Esophagus muscularis mucosa (tissue), 4 donors: ENCODE measurements at regions not wholly inside any gene's neighbourhood (a gene's known extent, or its start where the extent isn't known, plus 50 kb on each side); places are given as distances from the start of the nearest gene placed in this dataset.
"Not testable (repeated sequence)": the region's sequence is repeated elsewhere in the genome, so short reads cannot be mapped to it uniquely, and the experiment has no call there.

Source experiments
- DNase-seq: peaks from one replicate; pipeline ENCODE4 v3.0.0-alpha.2; 2017; ENCODE audit errors: extremely low spot score
- H3K27ac ChIP-seq, 4 donors: fragments of 200-600 bp; sonication (generic); replicated peaks in 1 of 4; 1 replicate in 3 of 4; 2 replicates in 1 of 4; pipeline ENCODE4 v1.5.1; 2016 to 2019; ENCODE audit warnings: mild to moderate bottlenecking in 1 of 4
- H3K27me3 ChIP-seq, 4 donors: fragments of 200-600 bp; sonication (generic); one replicate each; pipeline versions ENCODE4 v1.5.1 to v1.6.0; 2016 to 2019
- H3K36me3 ChIP-seq, 4 donors: fragments of 200-600 bp; sonication (generic); one replicate each; pipeline ENCODE4 v1.5.1; 2016 to 2019
- H3K4me1 ChIP-seq, 4 donors: fragments of 200-600 bp; sonication (generic); one replicate each; pipeline ENCODE4 v1.5.1; 2016 to 2019
- H3K4me3 ChIP-seq, 4 donors: fragments of 200-600 bp; sonication (generic); 1 replicate in 2 of 4; 2 replicates in 2 of 4; pipeline ENCODE4 v1.5.1; 2016 to 2019; ENCODE audit warnings: mild to moderate bottlenecking in 4 of 4, moderate library complexity in 1 of 4
- H3K9me3 ChIP-seq, 4 donors: fragments of 200-600 bp; sonication (generic); 1 replicate in 3 of 4; 2 replicates in 1 of 4; pipeline ENCODE4 v1.5.1; 2016 to 2019
- CTCF ChIP-seq, 3 experiments: fragments of 200-600 bp in 2 of 3; fragments of 450-650 bp in 1 of 3; sonication (generic) in 2 of 3; IDR thresholded peaks; one replicate each; pipeline ENCODE4 v1.5.1; 2017 to 2019; ENCODE audit warnings: antibody characterized with exemption in 3 of 3, mild to moderate bottlenecking in 2 of 3, moderate library complexity in 1 of 3
- EP300 ChIP-seq: sonication (generic); formaldehyde crosslinking; IDR thresholded peaks from one replicate; pipeline ENCODE4 v1.6.1; 2017; ENCODE audit warnings: antibody characterized with exemption
- POLR2A ChIP-seq: fragments of 450-650 bp; IDR thresholded peaks from one replicate; pipeline ENCODE4 v1.6.1; 2017; ENCODE audit warnings: antibody characterized with exemption, moderate library complexity, mild to moderate bottlenecking, low read depth
- POLR2AphosphoS5 ChIP-seq, 2 donors: sonication (generic); formaldehyde crosslinking; IDR thresholded peaks; one replicate each; pipeline ENCODE4 v1.6.1; 2017; ENCODE audit warnings: antibody characterized with exemption in 2 of 2
- WGBS: methylation state at CpG from one replicate; pipeline ENCODE4 v1.1.5; 2018; 5-methylcytosine and 5-hydroxymethylcytosine counted together
- intact Hi-C: fragments of 100-400 bp; cut with DNase I; formaldehyde crosslinking; loops from one replicate; pipeline ENCODE4 v1.15.1; 2023

GRCh38 chr11:81237139-81237538, 1496.5 kb downstream of the FAM181B start:
- Histone ChIP-seq H3K27me3 (peaks cover 0 to 9% (median 0%) of the 10 kb centered on the region in 4 donors), H3K27ac (no peak overlapping the region), H3K4me1 (peaks cover 0 to 2% (median 0%) of the 10 kb centered on the region in 4 donors), H3K4me3 (no peak overlapping the region), H3K36me3 (no peaks in the 10 kb centered on the region), H3K9me3 (no peaks in the 10 kb centered on the region)
- intact Hi-C loops: no loop called here
- DNase-seq: no peak
- no peak for TF ChIP-seq POLR2AphosphoS5 (IDR thresholded peaks at IDR 0.05)
- TF ChIP-seq POLR2A: no peak
- peak; percentile 24 to 42 (median 29) for TF ChIP-seq CTCF (IDR thresholded peaks at IDR 0.05)
- WGBS: 43% methylated on average over 1 of the region's 1 CpG

- WGBS: 95% methylated on average over 13 of the region's 13 CpGs
- DNase-seq, H3K36me3 ChIP-seq, H3K9me3 ChIP-seq, H3K4me1 ChIP-seq, H3K4me3 ChIP-seq, H3K27ac ChIP-seq, intact Hi-C loops, H3K27me3 ChIP-seq: not testable (repeated sequence)
Observed at GRCh38 chr11:81227409-81227808, 1506.3 kb downstream of the FAM181B start.

- Histone ChIP-seq H3K4me1 (no peaks in the 10 kb centered on the region), H3K27ac (no peak overlapping the region), H3K4me3 (no peak overlapping the region), H3K9me3 (no peaks in the 10 kb centered on the region), H3K36me3 (no peaks in the 10 kb centered on the region), H3K27me3 (no peaks in the 10 kb centered on the region)
- no peak for TF ChIP-seq EP300
- no peak for TF ChIP-seq CTCF (IDR thresholded peaks at IDR 0.05)
- no peak for TF ChIP-seq POLR2AphosphoS5 (IDR thresholded peaks at IDR 0.05)
- TF ChIP-seq POLR2A: no peak
- WGBS: 77% methylated on average over 3 of the region's 3 CpGs
- no peak for DNase-seq
- intact Hi-C loops: no loop called here
Observed at GRCh38 chr11:81224396-81224795, 1509.3 kb downstream of the FAM181B start.

GRCh38 chr11:81222491-81222890, 1511.2 kb downstream of the FAM181B start:
- H3K9me3 ChIP-seq: no peaks in the 10 kb centered on the region
- intact Hi-C loops: no loop called here
- H3K27me3 ChIP-seq: no peaks in the 10 kb centered on the region
- no peak for DNase-seq
- no peak overlapping the region for H3K27ac ChIP-seq
- no peak overlapping the region for H3K4me3 ChIP-seq
- H3K4me1 ChIP-seq: no peaks in the 10 kb centered on the region
- WGBS: 80% methylated on average over 3 of the region's 3 CpGs
- no peaks in the 10 kb centered on the region for H3K36me3 ChIP-seq
- no peak for TF ChIP-seq CTCF (IDR thresholded peaks at IDR 0.05)

- no peak for TF ChIP-seq POLR2AphosphoS5 (IDR thresholded peaks at IDR 0.05)
- TF ChIP-seq CTCF (IDR thresholded peaks at IDR 0.05): no peak
- no peak for TF ChIP-seq EP300
- TF ChIP-seq POLR2A: no peak
- H3K4me3 ChIP-seq: no peak overlapping the region
- no peaks in the 10 kb centered on the region for H3K36me3 ChIP-seq
- no peak for DNase-seq
- intact Hi-C loops: no loop called here
- no peaks in the 10 kb centered on the region for H3K4me1 ChIP-seq
- H3K9me3 ChIP-seq: no peaks in the 10 kb centered on the region
- WGBS: 74% methylated on average over 9 of the region's 9 CpGs
- no peaks in the 10 kb centered on the region for H3K27me3 ChIP-seq
- no peak overlapping the region for H3K27ac ChIP-seq
Observed at GRCh38 chr11:81220146-81220895, 1513.3 kb downstream of the FAM181B start.
